ENCODE measurements at regions not wholly inside any gene's neighbourhood (a gene's known extent, or its start where the extent isn't known, plus 50 kb on each side); places are given as distances from the start of the nearest gene placed in this dataset.

- H3K4me3 ChIP-seq (ENCODE audit: low read depth, low read length), result no peak overlapping the region
- no peak for DNase-seq (ENCODE audit: low read depth)
- TF ChIP-seq CTCF (IDR thresholded peaks at IDR 0.05; ENCODE audit: low read depth, low read length), result no peak
- no peak for TF ChIP-seq MYC (IDR thresholded peaks at IDR 0.05; ENCODE audit: low read depth, low read length)
- TF ChIP-seq POLR2A (IDR thresholded peaks at IDR 0.05; ENCODE audit: extremely low read depth, insufficient read length), result no peak
- no peak for TF ChIP-seq MAX (IDR thresholded peaks at IDR 0.05; ENCODE audit: low read depth, low read length)
Observed at GRCh38 chr14:84535976-84536375, 994.0 kb upstream of the FLRT2 start.

- TF ChIP-seq POLR2A (IDR thresholded peaks at IDR 0.05; ENCODE audit: extremely low read depth, insufficient read length) (no peak), MAX (IDR thresholded peaks at IDR 0.05; ENCODE audit: low read depth, low read length) (no peak), CTCF (IDR thresholded peaks at IDR 0.05; ENCODE audit: low read depth, low read length) (no peak), MYC (IDR thresholded peaks at IDR 0.05; ENCODE audit: low read depth, low read length) (no peak)
- no peak overlapping the region for H3K4me3 ChIP-seq (ENCODE audit: low read depth, low read length)
- no peak for DNase-seq (ENCODE audit: low read depth)
Observed at GRCh38 chr14:84541018-84541417, 988.9 kb upstream of the FLRT2 start.

GRCh38 chr14:84543859-84544258 is 986.1 kb upstream of the FLRT2 start:
- TF ChIP-seq POLR2A (IDR thresholded peaks at IDR 0.05; ENCODE audit: extremely low read depth, insufficient read length), result no peak
- TF ChIP-seq CTCF (IDR thresholded peaks at IDR 0.05; ENCODE audit: low read depth, low read length), result no peak
- TF ChIP-seq MYC (IDR thresholded peaks at IDR 0.05; ENCODE audit: low read depth, low read length), result no peak
- no peak for TF ChIP-seq MAX (IDR thresholded peaks at IDR 0.05; ENCODE audit: low read depth, low read length)
- H3K4me3 ChIP-seq (ENCODE audit: low read depth, low read length), result no peak overlapping the region
- no peak for DNase-seq (ENCODE audit: low read depth)

DNA sequence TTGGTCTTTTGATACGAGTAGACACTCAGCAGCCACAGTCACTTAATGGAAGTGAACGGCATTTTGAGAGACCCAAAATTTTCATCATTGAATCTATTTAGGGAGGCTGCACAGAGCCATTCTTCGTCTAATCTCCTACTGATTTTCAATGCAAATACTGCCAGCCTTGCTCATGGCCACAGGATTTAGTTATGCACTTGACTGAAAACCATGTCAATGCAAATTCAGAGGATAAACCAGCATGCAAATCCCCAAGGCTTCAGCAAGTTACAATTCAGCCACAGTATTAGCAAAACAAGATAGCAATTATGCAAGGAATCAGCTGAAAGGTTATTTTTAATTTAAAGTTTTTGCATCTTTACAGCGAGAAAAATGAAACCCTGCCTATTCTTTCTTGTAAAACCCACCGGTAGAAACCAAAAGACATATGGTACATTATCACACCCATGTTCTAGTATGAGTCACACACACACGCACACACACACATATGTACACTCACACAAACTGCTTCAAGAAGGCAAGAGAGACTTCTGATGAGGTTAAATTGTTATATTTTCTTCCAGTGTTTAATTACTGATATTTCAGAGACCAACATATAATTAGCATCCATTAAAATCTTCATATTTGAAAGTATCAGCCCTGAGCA is 985.3 kb upstream of the FLRT2 start:
- H3K4me3 ChIP-seq (ENCODE audit: low read depth, low read length), result no peak overlapping the region
- no peak for DNase-seq (ENCODE audit: low read depth)
- no peak for TF ChIP-seq MYC (IDR thresholded peaks at IDR 0.05; ENCODE audit: low read depth, low read length)

DNA sequence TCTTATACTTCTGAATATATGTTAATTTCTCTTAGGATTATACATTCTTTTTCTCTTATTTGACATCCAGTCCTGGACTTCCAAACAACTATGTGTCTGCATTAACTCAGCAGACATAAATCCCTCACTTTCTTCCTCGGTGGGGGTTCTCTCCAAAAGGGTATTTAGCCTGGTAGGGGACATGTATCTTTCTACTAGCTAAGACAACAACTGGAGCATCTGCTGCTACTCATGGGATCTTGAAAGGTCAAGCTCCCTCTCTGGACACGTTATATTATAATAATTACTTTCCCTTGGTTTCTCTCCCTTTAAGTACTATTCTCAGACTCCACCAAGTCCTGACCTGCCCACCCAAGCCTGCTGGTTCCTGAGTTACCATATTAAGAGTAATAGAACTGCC is 983.7 kb upstream of the FLRT2 start:
- TF ChIP-seq POLR2A (IDR thresholded peaks at IDR 0.05; ENCODE audit: extremely low read depth, insufficient read length) (no peak), CTCF (IDR thresholded peaks at IDR 0.05; ENCODE audit: low read depth, low read length) (no peak), MYC (IDR thresholded peaks at IDR 0.05; ENCODE audit: low read depth, low read length) (no peak), MAX (IDR thresholded peaks at IDR 0.05; ENCODE audit: low read depth, low read length) (no peak)
- DNase-seq (ENCODE audit: low read depth), result no peak
- no peak overlapping the region for H3K4me3 ChIP-seq (ENCODE audit: low read depth, low read length)

GRCh38 chr14:84554136-84554535 is 975.8 kb upstream of the FLRT2 start:
- TF ChIP-seq MAX (IDR thresholded peaks at IDR 0.05; ENCODE audit: low read depth, low read length), result no peak
- no peak for TF ChIP-seq MYC (IDR thresholded peaks at IDR 0.05; ENCODE audit: low read depth, low read length)
- TF ChIP-seq POLR2A (IDR thresholded peaks at IDR 0.05; ENCODE audit: extremely low read depth, insufficient read length), result no peak
- TF ChIP-seq CTCF (IDR thresholded peaks at IDR 0.05; ENCODE audit: low read depth, low read length), result no peak
- DNase-seq (ENCODE audit: low read depth), result no peak
- H3K4me3 ChIP-seq (ENCODE audit: low read depth, low read length), result no peak overlapping the region

Measured in NB4 (cell line).